Gastrocnemius medialis (tissue), 4 donors: ENCODE measurements at regions not wholly inside any gene's neighbourhood (a gene's known extent, or its start where the extent isn't known, plus 50 kb on each side); places are given as distances from the start of the nearest gene placed in this dataset.

Experiments used
- ATAC-seq, 2 donors: fragments of 150-250 bp; one replicate each; pipeline ENCODE4 v1.9.1; 2016
- DNase-seq, 2 donors: peaks; one replicate each; pipeline ENCODE4 v3.0.0-alpha.2; 2019
- H3K27ac ChIP-seq, 4 donors: fragments of 200-600 bp; sonication (generic); 1 replicate in 1 of 4; 2 replicates in 3 of 4; pipeline ENCODE4 v1.5.1; 2016 to 2018; ENCODE audit warnings: mild to moderate bottlenecking in 2 of 4, moderate library complexity in 1 of 4
- H3K27me3 ChIP-seq, 3 donors: fragments of 200-600 bp; sonication (generic) in 2 of 3; 1 replicate in 1 of 3; 2 replicates in 2 of 3; pipeline versions ENCODE4 v1.5.1 to v1.6.0; 2016 to 2019; ENCODE audit warnings: mild to moderate bottlenecking in 1 of 3, moderate library complexity in 1 of 3
- H3K36me3 ChIP-seq, 2 donors: fragments of 200-600 bp; sonication (generic) in 1 of 2; one replicate each; pipeline ENCODE4 v1.5.1; 2017 to 2018
- H3K4me1 ChIP-seq, 2 donors: fragments of 200-600 bp; sonication (generic) in 1 of 2; one replicate each; pipeline ENCODE4 v1.5.1; 2016 to 2017; ENCODE audit warnings: mild to moderate bottlenecking in 2 of 2
- H3K4me3 ChIP-seq, 4 donors: fragments of 200-600 bp; sonication (generic) in 3 of 4; 1 replicate in 1 of 4; 2 replicates in 3 of 4; pipeline ENCODE4 v1.5.1; 2016 to 2019; ENCODE audit warnings: mild to moderate bottlenecking in 2 of 4
- H3K9me3 ChIP-seq, 3 donors: fragments of 200-600 bp; sonication (generic) in 2 of 3; 1 replicate in 1 of 3; 2 replicates in 2 of 3; pipeline ENCODE4 v1.5.1; 2016 to 2019
- POLR2A ChIP-seq, 2 donors: fragments of 450-650 bp; IDR thresholded peaks; one replicate each; pipeline ENCODE4 v1.6.1; 2017; ENCODE audit warnings: antibody characterized with exemption in 2 of 2, mild to moderate bottlenecking in 2 of 2, moderate library complexity in 2 of 2
- in situ Hi-C, 4 donors: fragments of 200-750 bp; cut with MboI; loops; one replicate each; pipeline versions ENCODE4 v1.15.0 to v1.8.0; 2017; ENCODE audit warnings: low sequenced_read_pairs in 4 of 4
- intact Hi-C: fragments of 100-400 bp; cut with DNase I; formaldehyde crosslinking; loops from one replicate; pipeline ENCODE4 v1.15.1; 2023; ENCODE audit warnings: low total_unique reads
- TF ChIP-seq, protein P1 (sequence below), 5 experiments: fragments of 450-650 bp in 3 of 5; fragments of 200-600 bp in 2 of 5; sonication (generic) in 2 of 5; IDR thresholded peaks in 4 of 5; conservative IDR thresholded peaks in 1 of 5; 1 replicate in 4 of 5; 2 replicates in 1 of 5; pipeline ENCODE4 v1.5.1; 2016 to 2019; ENCODE audit warnings: antibody characterized with exemption in 5 of 5, mild to moderate bottlenecking in 3 of 5, moderate library complexity in 3 of 5

DNA sequence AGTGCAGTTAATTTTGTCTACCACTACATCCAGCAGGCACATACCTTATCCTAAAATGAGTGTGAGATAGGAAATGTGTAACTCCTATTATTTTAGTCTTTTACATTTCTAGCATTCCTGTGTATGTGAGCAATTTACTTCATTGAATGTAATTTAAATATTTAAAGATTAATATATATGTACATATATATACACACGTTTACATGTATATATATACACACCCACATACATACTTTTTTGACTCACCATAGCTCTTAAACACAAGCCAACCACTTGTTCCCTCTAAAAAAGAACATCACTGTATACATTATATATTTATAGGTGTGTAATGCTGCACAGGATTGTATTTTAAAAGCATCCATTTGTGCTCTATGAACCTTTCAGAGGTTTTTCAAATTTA, 425.6 kb upstream of the NECTIN3 start:
- Histone ChIP-seq H3K36me3 (no peaks in the 10 kb centered on the region), H3K4me1 (no peaks in the 10 kb centered on the region), H3K9me3 (no peaks in the 10 kb centered on the region), H3K4me3 (no peak overlapping the region), H3K27me3 (no peaks in the 10 kb centered on the region), H3K27ac (no peak overlapping the region)
- ATAC-seq = no peak
- no peak for TF ChIP-seq POLR2A (IDR thresholded peaks at IDR 0.05)
- TF ChIP-seq, protein P1, sequence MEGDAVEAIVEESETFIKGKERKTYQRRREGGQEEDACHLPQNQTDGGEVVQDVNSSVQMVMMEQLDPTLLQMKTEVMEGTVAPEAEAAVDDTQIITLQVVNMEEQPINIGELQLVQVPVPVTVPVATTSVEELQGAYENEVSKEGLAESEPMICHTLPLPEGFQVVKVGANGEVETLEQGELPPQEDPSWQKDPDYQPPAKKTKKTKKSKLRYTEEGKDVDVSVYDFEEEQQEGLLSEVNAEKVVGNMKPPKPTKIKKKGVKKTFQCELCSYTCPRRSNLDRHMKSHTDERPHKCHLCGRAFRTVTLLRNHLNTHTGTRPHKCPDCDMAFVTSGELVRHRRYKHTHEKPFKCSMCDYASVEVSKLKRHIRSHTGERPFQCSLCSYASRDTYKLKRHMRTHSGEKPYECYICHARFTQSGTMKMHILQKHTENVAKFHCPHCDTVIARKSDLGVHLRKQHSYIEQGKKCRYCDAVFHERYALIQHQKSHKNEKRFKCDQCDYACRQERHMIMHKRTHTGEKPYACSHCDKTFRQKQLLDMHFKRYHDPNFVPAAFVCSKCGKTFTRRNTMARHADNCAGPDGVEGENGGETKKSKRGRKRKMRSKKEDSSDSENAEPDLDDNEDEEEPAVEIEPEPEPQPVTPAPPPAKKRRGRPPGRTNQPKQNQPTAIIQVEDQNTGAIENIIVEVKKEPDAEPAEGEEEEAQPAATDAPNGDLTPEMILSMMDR (IDR thresholded peaks at IDR 0.05 in 4 of 5, conservative IDR thresholded peaks at IDR 0.05 in 1 of 5) = no peak
- DNase-seq = no peak
- intact Hi-C loops = no loop called here
- in situ Hi-C loops = no loop called here

DNA sequence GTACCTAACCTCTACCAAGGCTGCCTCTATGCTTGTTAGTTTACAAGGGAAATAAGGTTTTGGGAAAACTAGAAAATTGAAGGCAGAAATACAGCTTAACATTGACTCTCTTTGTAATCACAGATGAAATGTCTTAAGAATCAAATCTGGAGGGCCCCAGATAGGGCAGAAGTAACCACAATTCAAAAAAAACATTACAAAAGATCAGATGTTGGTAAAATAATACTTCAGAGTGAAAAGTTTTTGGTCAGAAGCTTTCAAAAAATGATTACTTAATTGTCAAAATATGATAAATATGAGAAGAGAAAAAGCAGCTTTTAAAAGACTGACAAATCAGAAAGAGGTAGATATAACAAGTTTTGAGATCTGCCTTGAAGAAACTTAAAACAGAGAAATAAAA, 425.1 kb upstream of the NECTIN3 start:
- Histone ChIP-seq H3K27me3 (no peaks in the 10 kb centered on the region), H3K4me1 (no peaks in the 10 kb centered on the region), H3K4me3 (no peak overlapping the region), H3K36me3 (no peaks in the 10 kb centered on the region), H3K9me3 (no peaks in the 10 kb centered on the region), H3K27ac (no peak overlapping the region)
- in situ Hi-C loops = no loop called here
- no peak for ATAC-seq
- TF ChIP-seq, protein P1 (IDR thresholded peaks at IDR 0.05 in 4 of 5, conservative IDR thresholded peaks at IDR 0.05 in 1 of 5) = no peak
- no peak for TF ChIP-seq POLR2A (IDR thresholded peaks at IDR 0.05)
- intact Hi-C loops = no loop called here
- DNase-seq = no peak

DNA sequence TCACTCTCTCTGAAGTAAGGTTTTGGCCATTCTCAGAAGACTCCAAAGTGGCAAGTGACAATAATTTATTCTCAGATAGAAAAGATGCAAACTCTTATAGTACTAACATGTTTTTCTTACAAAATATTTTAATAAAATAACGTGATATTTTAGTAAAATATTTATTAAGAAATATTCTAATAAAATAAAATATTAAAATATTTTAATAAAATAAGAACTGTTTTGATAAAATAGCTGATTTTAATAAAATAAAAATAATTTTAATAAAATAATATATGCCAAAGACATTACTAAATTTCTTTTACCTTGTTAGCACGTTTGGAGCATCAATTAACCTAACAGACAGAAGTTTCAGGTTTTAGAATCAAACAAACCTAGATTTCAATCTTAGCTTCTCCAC, 424.0 kb upstream of the NECTIN3 start:
- ATAC-seq (no peak), DNase-seq (no peak)
- no peaks in the 10 kb centered on the region for H3K36me3 ChIP-seq
- H3K9me3 ChIP-seq = no peaks in the 10 kb centered on the region
- no peaks in the 10 kb centered on the region for H3K4me1 ChIP-seq
- TF ChIP-seq, protein P1 (IDR thresholded peaks at IDR 0.05 in 4 of 5, conservative IDR thresholded peaks at IDR 0.05 in 1 of 5) = no peak
- no peak for TF ChIP-seq POLR2A (IDR thresholded peaks at IDR 0.05)
- intact Hi-C loops = no loop called here
- no peak overlapping the region for H3K27ac ChIP-seq
- no peak overlapping the region for H3K4me3 ChIP-seq
- in situ Hi-C loops = no loop called here
- H3K27me3 ChIP-seq = no peaks in the 10 kb centered on the region

DNA sequence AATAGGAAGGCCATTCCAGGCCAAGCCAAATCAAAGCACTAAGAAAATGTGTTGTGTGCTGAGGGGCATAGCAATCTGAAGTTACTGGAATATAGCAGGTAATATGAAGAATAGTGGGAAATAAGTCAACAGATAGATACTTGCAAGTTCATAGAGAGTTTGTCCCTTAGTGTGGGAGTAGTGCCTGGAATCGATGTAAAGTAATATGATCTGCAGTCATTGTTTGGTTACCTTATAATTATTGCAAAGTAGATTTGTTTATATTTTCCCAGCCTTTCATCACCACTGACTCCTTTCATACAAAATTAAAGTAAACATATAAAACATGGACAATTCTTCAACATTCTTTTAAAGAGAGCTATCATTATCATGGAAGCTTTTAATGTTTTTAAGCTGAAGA, 420.9 kb upstream of the NECTIN3 start:
- H3K9me3 ChIP-seq = no peaks in the 10 kb centered on the region
- ATAC-seq (no peak), DNase-seq (no peak)
- H3K27me3 ChIP-seq = no peaks in the 10 kb centered on the region
- no peak overlapping the region for H3K27ac ChIP-seq
- no peak overlapping the region for H3K4me3 ChIP-seq
- H3K4me1 ChIP-seq = no peaks in the 10 kb centered on the region
- no peaks in the 10 kb centered on the region for H3K36me3 ChIP-seq
- intact Hi-C loops (no loop called here), in situ Hi-C loops (no loop called here)
- TF ChIP-seq, protein P1 (IDR thresholded peaks at IDR 0.05 in 4 of 5, conservative IDR thresholded peaks at IDR 0.05 in 1 of 5) = no peak
- TF ChIP-seq POLR2A (IDR thresholded peaks at IDR 0.05) = no peak

DNA sequence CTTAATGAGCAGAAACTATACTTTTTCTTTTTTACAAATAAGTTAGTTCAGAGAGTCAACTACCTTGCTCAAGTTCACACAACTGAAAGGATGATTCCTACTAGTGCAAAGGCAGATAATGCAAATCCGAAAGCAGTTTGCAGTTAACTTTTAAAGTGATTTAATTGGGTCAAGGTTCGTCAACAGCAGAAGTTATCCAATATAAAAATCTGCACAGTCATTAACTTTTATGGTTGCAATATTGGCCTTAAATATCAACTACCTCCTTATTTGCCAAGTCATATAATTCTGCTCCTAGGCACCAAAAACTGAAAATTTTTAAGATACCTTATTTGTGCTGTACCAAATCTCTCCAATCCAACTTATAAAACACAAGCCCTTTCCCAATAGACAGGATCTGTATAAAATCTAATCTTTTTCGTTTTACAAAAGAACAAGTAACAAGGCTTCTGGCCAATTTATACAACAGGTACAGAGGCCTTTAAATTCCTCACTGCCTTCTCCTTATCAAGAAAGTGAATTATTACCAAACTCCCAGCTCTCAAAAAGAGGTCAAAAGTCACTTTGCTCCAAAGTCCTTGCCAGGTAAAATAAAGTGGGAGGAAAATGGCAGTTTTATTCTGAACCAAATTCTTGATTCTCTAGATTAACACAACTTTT, 416.6 kb upstream of the NECTIN3 start:
- ATAC-seq = no peak
- intact Hi-C loops = no loop called here

More for the DNA sequence above, 416.6 kb upstream of the NECTIN3 start:
- Histone ChIP-seq H3K9me3 (no peaks in the 10 kb centered on the region), H3K36me3 (no peaks in the 10 kb centered on the region), H3K27ac (no peak overlapping the region), H3K27me3 (no peaks in the 10 kb centered on the region), H3K4me3 (no peak overlapping the region), H3K4me1 (no peaks in the 10 kb centered on the region)
- DNase-seq = no peak
- TF ChIP-seq POLR2A (IDR thresholded peaks at IDR 0.05) = no peak
- in situ Hi-C loops = no loop called here
